ENCODE measurements at regions not wholly inside any gene's neighbourhood (a gene's known extent, or its start where the extent isn't known, plus 50 kb on each side); places are given as distances from the start of the nearest gene placed in this dataset.

DNA sequence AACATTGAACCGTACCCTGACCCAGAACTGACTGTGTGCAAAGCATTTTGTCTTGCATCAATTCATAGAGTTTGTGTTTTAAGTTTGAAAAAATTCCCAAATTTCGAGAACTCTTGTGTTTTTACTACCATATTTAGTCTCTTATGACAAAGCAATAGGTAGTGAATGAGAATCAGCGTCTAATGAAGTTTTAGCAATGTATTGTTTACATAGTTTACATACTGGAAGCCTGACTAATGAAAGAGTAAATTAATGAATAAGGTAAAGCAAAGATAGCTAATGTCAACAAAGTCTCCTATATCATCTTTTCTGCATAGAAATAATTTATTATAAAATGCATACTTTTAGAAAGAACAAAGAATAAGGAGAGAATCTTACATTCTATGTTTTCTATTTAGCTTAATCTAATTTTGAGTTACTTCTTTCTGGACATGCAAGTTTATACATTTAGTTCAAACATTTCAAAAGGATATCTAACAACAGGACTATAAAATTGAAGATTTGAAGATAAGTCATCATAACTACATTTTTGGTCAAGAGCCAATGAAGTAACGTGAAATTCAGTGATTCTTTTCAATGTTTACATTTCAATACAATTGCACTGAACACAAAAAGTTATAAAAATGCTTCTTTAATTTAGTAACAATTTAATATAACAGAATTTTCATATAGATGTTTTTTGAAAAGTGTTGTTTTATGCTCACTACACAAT lies 1943.7 kb downstream of the NCAM2 start:
- no peaks in the 10 kb centered on the region for H3K27me3 ChIP-seq (ENCODE audit: control insufficient read depth in 2 of 2, insufficient read depth in 2 of 2, low read length in 2 of 2)
- no CpG with 5 or more reads among the region's 4 CpGs for WGBS (ENCODE audit: insufficient coverage)
- no peaks in the 10 kb centered on the region for H3K27me3 Mint-ChIP-seq (ENCODE audit: low read depth in 3 of 3)
- no peak overlapping the region for H3K4me3 ChIP-seq (replicated peaks in 1 of 3; ENCODE audit: low read depth in 2 of 3, low read length in 3 of 3)
- intact Hi-C loops (cut with micrococcal nuclease), result no loop called here
- no peaks in the 10 kb centered on the region for H3K36me3 Mint-ChIP-seq
- H3K9ac ChIP-seq (ENCODE audit: insufficient read depth, low read length, poor library complexity, severe bottlenecking), result no peak overlapping the region
- H4K20me1 ChIP-seq (ENCODE audit: insufficient read depth, low read length), result no peaks in the 10 kb centered on the region
- TF ChIP-seq, protein P1, sequence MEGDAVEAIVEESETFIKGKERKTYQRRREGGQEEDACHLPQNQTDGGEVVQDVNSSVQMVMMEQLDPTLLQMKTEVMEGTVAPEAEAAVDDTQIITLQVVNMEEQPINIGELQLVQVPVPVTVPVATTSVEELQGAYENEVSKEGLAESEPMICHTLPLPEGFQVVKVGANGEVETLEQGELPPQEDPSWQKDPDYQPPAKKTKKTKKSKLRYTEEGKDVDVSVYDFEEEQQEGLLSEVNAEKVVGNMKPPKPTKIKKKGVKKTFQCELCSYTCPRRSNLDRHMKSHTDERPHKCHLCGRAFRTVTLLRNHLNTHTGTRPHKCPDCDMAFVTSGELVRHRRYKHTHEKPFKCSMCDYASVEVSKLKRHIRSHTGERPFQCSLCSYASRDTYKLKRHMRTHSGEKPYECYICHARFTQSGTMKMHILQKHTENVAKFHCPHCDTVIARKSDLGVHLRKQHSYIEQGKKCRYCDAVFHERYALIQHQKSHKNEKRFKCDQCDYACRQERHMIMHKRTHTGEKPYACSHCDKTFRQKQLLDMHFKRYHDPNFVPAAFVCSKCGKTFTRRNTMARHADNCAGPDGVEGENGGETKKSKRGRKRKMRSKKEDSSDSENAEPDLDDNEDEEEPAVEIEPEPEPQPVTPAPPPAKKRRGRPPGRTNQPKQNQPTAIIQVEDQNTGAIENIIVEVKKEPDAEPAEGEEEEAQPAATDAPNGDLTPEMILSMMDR (IDR thresholded peaks at IDR 0.05), result no peak
- H2AFZ ChIP-seq (ENCODE audit: insufficient read depth, low read depth, low read length, poor library complexity, severe bottlenecking), result no peak overlapping the region
- H3K36me3 ChIP-seq (replicated peaks in 1 of 2; ENCODE audit: control insufficient read depth in 1 of 2, insufficient read depth in 2 of 2, low read length in 2 of 2), result no peaks in the 10 kb centered on the region
- DNase-seq, result no peak
- H3K4me3 Mint-ChIP-seq, result no peak overlapping the region
- no peaks in the 10 kb centered on the region for H3K9me3 ChIP-seq (replicated peaks in 1 of 2; ENCODE audit: control insufficient read depth in 1 of 2, insufficient read depth in 1 of 2, low read length in 2 of 2)
- no peaks in the 10 kb centered on the region for H3K4me1 Mint-ChIP-seq
- no peaks in the 10 kb centered on the region for H3K4me1 ChIP-seq (ENCODE audit: control insufficient read depth in 1 of 2, insufficient read depth in 2 of 2, low read length in 2 of 2)
- no peak overlapping the region for H3K4me2 ChIP-seq (replicated peaks; ENCODE audit: extremely low read depth, low read length, poor library complexity, severe bottlenecking)
- H3K27ac Mint-ChIP-seq, result no peak overlapping the region
- H3K9me3 Mint-ChIP-seq, result peaks cover 0 to 7% (median 0%) of the 10 kb centered on the region in 7 donors
- H3K27ac ChIP-seq (ENCODE audit: low read depth in 1 of 2, low read length in 2 of 2), result no peak overlapping the region
- H3K79me2 ChIP-seq (ENCODE audit: insufficient read depth, low read length), result no peaks in the 10 kb centered on the region

DNA sequence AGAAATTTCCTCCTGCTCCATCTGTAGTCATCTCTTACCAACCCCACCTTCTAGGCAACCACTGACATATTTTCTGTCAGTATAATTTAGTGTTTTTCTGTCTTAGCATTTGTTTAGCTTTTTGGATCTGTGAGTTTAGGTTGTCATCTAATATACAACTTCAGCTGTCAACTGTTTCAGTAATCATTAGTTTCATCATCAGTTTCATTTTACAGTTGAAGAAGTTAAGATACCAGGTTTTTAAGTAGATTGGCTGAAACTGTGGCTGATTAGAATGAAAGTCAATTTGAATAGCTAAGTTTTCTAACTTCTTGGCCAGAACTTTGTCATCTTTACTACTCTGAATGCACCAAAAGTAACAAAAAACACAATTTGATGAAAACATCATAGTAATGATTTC lies 1957.3 kb downstream of the NCAM2 start:
- intact Hi-C loops (cut with micrococcal nuclease), result no loop called here
- H3K27me3 ChIP-seq (ENCODE audit: control insufficient read depth in 2 of 2, insufficient read depth in 2 of 2, low read length in 2 of 2), result no peaks in the 10 kb centered on the region
- Mint-ChIP-seq H3K27ac (no peak overlapping the region), H3K4me1 (no peaks in the 10 kb centered on the region), H3K27me3 (ENCODE audit: low read depth in 3 of 3) (peaks cover 0 to 2% (median 0%) of the 10 kb centered on the region in 3 donors), H3K4me3 (no peak overlapping the region), H3K9me3 (peaks cover 0 to 7% (median 3%) of the 10 kb centered on the region in 7 donors), H3K36me3 (no peaks in the 10 kb centered on the region)
- no peaks in the 10 kb centered on the region for H3K9me3 ChIP-seq (replicated peaks in 1 of 2; ENCODE audit: control insufficient read depth in 1 of 2, insufficient read depth in 1 of 2, low read length in 2 of 2)
- H3K27ac ChIP-seq (ENCODE audit: low read depth in 1 of 2, low read length in 2 of 2), result no peak overlapping the region
- DNase-seq, result no peak
- H3K4me3 ChIP-seq (replicated peaks in 1 of 3; ENCODE audit: low read depth in 2 of 3, low read length in 3 of 3), result no peak overlapping the region
- no peaks in the 10 kb centered on the region for H3K36me3 ChIP-seq (replicated peaks in 1 of 2; ENCODE audit: control insufficient read depth in 1 of 2, insufficient read depth in 2 of 2, low read length in 2 of 2)
- no peak overlapping the region for H3K4me2 ChIP-seq (replicated peaks; ENCODE audit: extremely low read depth, low read length, poor library complexity, severe bottlenecking)
- TF ChIP-seq, protein P1 (IDR thresholded peaks at IDR 0.05), result no peak
- H3K79me2 ChIP-seq (ENCODE audit: insufficient read depth, low read length), result no peaks in the 10 kb centered on the region
- H2AFZ ChIP-seq (ENCODE audit: insufficient read depth, low read depth, low read length, poor library complexity, severe bottlenecking), result no peak overlapping the region
- no peaks in the 10 kb centered on the region for H4K20me1 ChIP-seq (ENCODE audit: insufficient read depth, low read length)
- no peak overlapping the region for H3K9ac ChIP-seq (ENCODE audit: insufficient read depth, low read length, poor library complexity, severe bottlenecking)
- H3K4me1 ChIP-seq (ENCODE audit: control insufficient read depth in 1 of 2, insufficient read depth in 2 of 2, low read length in 2 of 2), result no peaks in the 10 kb centered on the region
